ENCODE measurements at regions not wholly inside any gene's neighbourhood (a gene's known extent, or its start where the extent isn't known, plus 50 kb on each side); places are given as distances from the start of the nearest gene placed in this dataset.
"Not testable (repeated sequence)": the region's sequence is repeated elsewhere in the genome, so short reads cannot be mapped to it uniquely, and the experiment has no call there.

DNA sequence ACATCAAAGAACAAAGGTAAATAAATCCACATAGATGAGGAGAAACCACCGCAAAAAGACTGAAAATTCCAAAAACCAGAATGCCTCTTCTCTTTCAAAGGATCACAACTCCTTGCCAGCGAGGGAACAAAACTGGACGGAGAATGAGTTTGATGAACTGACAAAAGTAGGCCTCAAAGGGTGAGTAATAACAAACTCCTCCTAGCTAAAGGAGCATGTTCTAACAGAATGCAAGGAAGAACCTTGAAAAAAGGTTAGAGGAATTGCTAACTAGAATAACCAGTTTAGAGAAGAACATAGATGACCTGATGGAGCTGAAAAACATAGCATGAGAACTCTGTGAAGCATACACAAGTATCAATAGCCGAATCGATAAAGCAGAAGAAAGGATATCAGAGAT lies 122.2 kb upstream of the RAPGEF2 start:
- H3K4me1 Mint-ChIP-seq; H3K27ac Mint-ChIP-seq; H3K27ac ChIP-seq (ENCODE audit: low read depth in 1 of 2, low read length in 2 of 2); H3K36me3 Mint-ChIP-seq; H3K4me2 ChIP-seq (replicated peaks; ENCODE audit: extremely low read depth, low read length, poor library complexity, severe bottlenecking); H3K4me3 ChIP-seq (replicated peaks in 1 of 3; ENCODE audit: low read depth in 2 of 3, low read length in 3 of 3); DNase-seq; H3K27me3 Mint-ChIP-seq (ENCODE audit: low read depth in 3 of 3); H3K27me3 ChIP-seq (ENCODE audit: control insufficient read depth in 2 of 2, insufficient read depth in 2 of 2, low read length in 2 of 2); H3K4me1 ChIP-seq (ENCODE audit: control insufficient read depth in 1 of 2, insufficient read depth in 2 of 2, low read length in 2 of 2); H3K79me2 ChIP-seq (ENCODE audit: insufficient read depth, low read length); H3K4me3 Mint-ChIP-seq; H3K9ac ChIP-seq (ENCODE audit: insufficient read depth, low read length, poor library complexity, severe bottlenecking); H4K20me1 ChIP-seq (ENCODE audit: insufficient read depth, low read length); H2AFZ ChIP-seq (ENCODE audit: insufficient read depth, low read depth, low read length, poor library complexity, severe bottlenecking); intact Hi-C loops (cut with micrococcal nuclease); H3K36me3 ChIP-seq (replicated peaks in 1 of 2; ENCODE audit: control insufficient read depth in 1 of 2, insufficient read depth in 2 of 2, low read length in 2 of 2): not testable (repeated sequence)
- WGBS (ENCODE audit: insufficient coverage), result 100% methylated on average over 1 of the region's 5 CpGs
- H3K9me3 Mint-ChIP-seq, result peaks cover 9 to 22% (median 19%) of the 10 kb centered on the region in 7 donors
- peaks cover 0 to 17% of the 10 kb centered on the region in 2 donors for H3K9me3 ChIP-seq (replicated peaks in 1 of 2; ENCODE audit: control insufficient read depth in 1 of 2, insufficient read depth in 1 of 2, low read length in 2 of 2)

DNA sequence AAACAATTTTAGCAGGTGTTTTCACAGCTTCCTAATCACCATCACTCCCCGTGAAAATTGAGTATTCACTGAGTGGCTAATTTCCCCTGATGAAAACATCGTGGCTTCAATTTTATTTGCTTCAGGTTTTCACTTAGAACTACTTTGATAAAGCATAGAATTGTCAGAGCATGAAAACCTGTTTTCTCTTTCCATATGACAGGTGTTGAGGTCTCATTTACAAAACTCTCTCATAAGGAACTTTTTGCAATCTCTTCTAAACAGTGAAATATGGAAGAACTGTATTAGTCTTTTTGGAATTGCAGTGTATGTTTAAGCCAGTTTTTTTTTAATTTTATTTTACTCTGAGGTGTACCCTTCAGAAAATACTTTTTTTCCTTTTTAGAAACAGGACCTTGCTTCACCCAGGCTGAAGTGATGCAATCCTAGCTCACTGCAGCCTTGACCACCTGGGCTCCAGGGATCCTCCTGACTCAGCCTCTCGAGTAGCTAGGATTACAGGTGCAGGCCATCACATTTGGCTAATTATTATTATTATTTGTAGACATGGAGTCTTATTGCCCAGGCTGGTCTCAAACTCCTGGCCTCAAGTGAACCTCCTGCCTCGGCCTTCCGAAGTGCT lies 111.2 kb upstream of the RAPGEF2 start:
- H3K4me1 ChIP-seq (ENCODE audit: control insufficient read depth in 1 of 2, insufficient read depth in 2 of 2, low read length in 2 of 2), result no peaks in the 10 kb centered on the region
- no peak overlapping the region for H3K4me3 ChIP-seq (replicated peaks in 1 of 3; ENCODE audit: low read depth in 2 of 3, low read length in 3 of 3)
- H3K9me3 Mint-ChIP-seq, result peaks cover 0 to 13% (median 4%) of the 10 kb centered on the region in 7 donors
- H3K79me2 ChIP-seq (ENCODE audit: insufficient read depth, low read length), result no peaks in the 10 kb centered on the region
- no peak overlapping the region for H3K27ac ChIP-seq (ENCODE audit: low read depth in 1 of 2, low read length in 2 of 2)
- H3K27me3 Mint-ChIP-seq (ENCODE audit: low read depth in 3 of 3), result no peaks in the 10 kb centered on the region
- intact Hi-C loops (cut with micrococcal nuclease), result no loop called here
- no peak overlapping the region for H3K4me3 Mint-ChIP-seq
- no peak overlapping the region for H2AFZ ChIP-seq (ENCODE audit: insufficient read depth, low read depth, low read length, poor library complexity, severe bottlenecking)
- H3K4me1 Mint-ChIP-seq, result peaks cover 9% of the 10 kb centered on the region
- no peak for TF ChIP-seq CTCF (IDR thresholded peaks at IDR 0.05)
- H3K36me3 ChIP-seq (replicated peaks in 1 of 2; ENCODE audit: control insufficient read depth in 1 of 2, insufficient read depth in 2 of 2, low read length in 2 of 2), result no peaks in the 10 kb centered on the region
- no peaks in the 10 kb centered on the region for H3K27me3 ChIP-seq (ENCODE audit: control insufficient read depth in 2 of 2, insufficient read depth in 2 of 2, low read length in 2 of 2)
- no peak overlapping the region for H3K4me2 ChIP-seq (replicated peaks; ENCODE audit: extremely low read depth, low read length, poor library complexity, severe bottlenecking)
- DNase-seq, result no peak
- 100% methylated on average over 2 of the region's 5 CpGs for WGBS (ENCODE audit: insufficient coverage)
- H3K36me3 Mint-ChIP-seq, result no peaks in the 10 kb centered on the region
- H3K27ac Mint-ChIP-seq, result no peak overlapping the region
- no peaks in the 10 kb centered on the region for H3K9me3 ChIP-seq (replicated peaks in 1 of 2; ENCODE audit: control insufficient read depth in 1 of 2, insufficient read depth in 1 of 2, low read length in 2 of 2)
- H4K20me1 ChIP-seq (ENCODE audit: insufficient read depth, low read length), result no peaks in the 10 kb centered on the region
- H3K9ac ChIP-seq (ENCODE audit: insufficient read depth, low read length, poor library complexity, severe bottlenecking), result no peak overlapping the region
